GM12865 (cell line): ENCODE measurements at regions not wholly inside any gene's neighbourhood (a gene's known extent, or its start where the extent isn't known, plus 50 kb on each side); places are given as distances from the start of the nearest gene placed in this dataset.

Experiments used
- DNase-seq: peaks from one replicate; pipeline ENCODE4 v3.0.0; 2010; ENCODE audit warnings: low read depth
- H3K4me3 ChIP-seq: 2 replicates; pipeline ENCODE4 v1.5.1; 2011; ENCODE audit warnings: mild to moderate bottlenecking, low read depth, low read length, control low read depth
- CTCF ChIP-seq: IDR thresholded peaks from 2 replicates; pipeline ENCODE4 v1.5.1; 2011; ENCODE audit warnings: low read length, control low read depth, low read depth, inconsistent platforms; ENCODE audit not compliant: insufficient read depth; ENCODE audit errors: missing control alignments

- no peak overlapping the region for H3K4me3 ChIP-seq
- no peak for TF ChIP-seq CTCF
- no peak for DNase-seq
Measured at GRCh38 chr6:170185175-170185978, 105.5 kb downstream of the DLL1 start.

GRCh38 chr6:170184316-170184715 is 106.6 kb downstream of the DLL1 start:
- no peak for TF ChIP-seq CTCF
- no peak overlapping the region for H3K4me3 ChIP-seq
- DNase-seq, result no peak

GRCh38 chr6:170183521-170183920 is 107.4 kb downstream of the DLL1 start:
- no peak for DNase-seq
- no peak for TF ChIP-seq CTCF
- H3K4me3 ChIP-seq, result no peak overlapping the region

GRCh38 chr6:170182781-170183120 is 108.1 kb downstream of the DLL1 start:
- H3K4me3 ChIP-seq, result no peak overlapping the region
- TF ChIP-seq CTCF, result no peak
- no peak for DNase-seq

GRCh38 chr6:170182093-170182780 is 108.6 kb downstream of the DLL1 start:
- no peak overlapping the region for H3K4me3 ChIP-seq
- TF ChIP-seq CTCF, result no peak
- DNase-seq, result no peak

- no peak overlapping the region for H3K4me3 ChIP-seq
- TF ChIP-seq CTCF, result no peak
- DNase-seq, result no peak
Measured at GRCh38 chr6:170181338-170181690, 109.6 kb downstream of the DLL1 start.
